Breast epithelium (tissue), 3 donors: ENCODE measurements at regions not wholly inside any gene's neighbourhood (a gene's known extent, or its start where the extent isn't known, plus 50 kb on each side); places are given as distances from the start of the nearest gene placed in this dataset.

Experiments
- POLR2A ChIP-seq: fragments of 450-650 bp; IDR thresholded peaks from one replicate; pipeline ENCODE4 v1.6.1; 2016; ENCODE audit warnings: antibody characterized with exemption, mild to moderate bottlenecking, moderate library complexity
- POLR2AphosphoS5 ChIP-seq, 3 donors: sonication (generic); formaldehyde crosslinking; IDR thresholded peaks; one replicate each; pipeline ENCODE4 v1.6.1; 2017; ENCODE audit warnings: antibody characterized with exemption in 3 of 3
- TF ChIP-seq, protein P1 (sequence below), 3 donors: fragments of 450-650 bp; IDR thresholded peaks; one replicate each; pipeline ENCODE4 v1.5.1; 2016 to 2017; ENCODE audit warnings: antibody characterized with exemption in 3 of 3, mild to moderate bottlenecking in 3 of 3, moderate library complexity in 3 of 3

DNA sequence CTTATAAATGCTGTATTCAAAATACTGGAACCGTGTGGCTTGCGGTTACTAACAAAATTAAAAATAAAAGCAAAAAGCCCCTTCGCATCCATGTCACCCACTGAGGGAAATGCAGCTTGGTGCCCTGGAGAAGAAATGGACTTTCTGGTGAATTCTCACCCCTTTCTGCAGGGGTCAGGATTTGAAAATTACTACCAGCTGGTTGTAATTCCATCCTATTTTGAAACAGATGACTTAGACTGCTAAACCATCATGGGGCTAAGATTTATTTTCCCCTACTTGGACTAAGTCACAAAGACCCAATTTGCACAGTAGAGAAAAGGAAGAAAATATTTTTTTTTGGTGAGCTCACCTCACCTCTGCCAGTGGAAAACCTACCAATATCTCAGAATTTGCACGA lies 111.4 kb upstream of the MYOCD start:
- TF ChIP-seq, protein P1, sequence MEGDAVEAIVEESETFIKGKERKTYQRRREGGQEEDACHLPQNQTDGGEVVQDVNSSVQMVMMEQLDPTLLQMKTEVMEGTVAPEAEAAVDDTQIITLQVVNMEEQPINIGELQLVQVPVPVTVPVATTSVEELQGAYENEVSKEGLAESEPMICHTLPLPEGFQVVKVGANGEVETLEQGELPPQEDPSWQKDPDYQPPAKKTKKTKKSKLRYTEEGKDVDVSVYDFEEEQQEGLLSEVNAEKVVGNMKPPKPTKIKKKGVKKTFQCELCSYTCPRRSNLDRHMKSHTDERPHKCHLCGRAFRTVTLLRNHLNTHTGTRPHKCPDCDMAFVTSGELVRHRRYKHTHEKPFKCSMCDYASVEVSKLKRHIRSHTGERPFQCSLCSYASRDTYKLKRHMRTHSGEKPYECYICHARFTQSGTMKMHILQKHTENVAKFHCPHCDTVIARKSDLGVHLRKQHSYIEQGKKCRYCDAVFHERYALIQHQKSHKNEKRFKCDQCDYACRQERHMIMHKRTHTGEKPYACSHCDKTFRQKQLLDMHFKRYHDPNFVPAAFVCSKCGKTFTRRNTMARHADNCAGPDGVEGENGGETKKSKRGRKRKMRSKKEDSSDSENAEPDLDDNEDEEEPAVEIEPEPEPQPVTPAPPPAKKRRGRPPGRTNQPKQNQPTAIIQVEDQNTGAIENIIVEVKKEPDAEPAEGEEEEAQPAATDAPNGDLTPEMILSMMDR (IDR thresholded peaks at IDR 0.05) = no peak
- no peak for TF ChIP-seq POLR2AphosphoS5 (IDR thresholded peaks at IDR 0.05)
- no peak for TF ChIP-seq POLR2A
